ENCODE measurements at regions not wholly inside any gene's neighbourhood (a gene's known extent, or its start where the extent isn't known, plus 50 kb on each side); places are given as distances from the start of the nearest gene placed in this dataset.
"Not testable (repeated sequence)": the region's sequence is repeated elsewhere in the genome, so short reads cannot be mapped to it uniquely, and the experiment has no call there.

DNA sequence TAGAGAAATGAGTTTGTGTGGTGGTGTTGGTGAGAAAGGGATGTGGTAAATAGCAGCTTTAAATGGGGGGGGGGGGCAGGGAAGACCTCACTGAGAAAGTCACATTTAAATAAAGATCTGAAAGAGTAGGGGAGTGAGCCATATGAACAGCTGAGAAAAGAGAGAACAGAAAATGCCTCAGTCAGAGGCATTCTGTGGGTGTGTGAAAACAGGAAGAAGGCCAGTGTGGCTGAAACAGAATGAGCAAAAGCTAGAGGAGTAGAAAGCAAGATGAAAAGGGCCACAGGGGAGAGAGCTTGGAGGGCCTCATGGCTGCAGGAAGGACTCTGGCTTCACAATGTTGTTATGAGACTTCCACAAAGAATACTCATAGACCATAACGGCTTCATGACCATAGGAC lies 783.3 kb downstream of the ZPLD1 start:
- no peak for DNase-seq (ENCODE audit: low read depth)
- TF ChIP-seq MYC (IDR thresholded peaks at IDR 0.05; ENCODE audit: low read depth, low read length) (no peak), POLR2A (IDR thresholded peaks at IDR 0.05; ENCODE audit: extremely low read depth, insufficient read length) (no peak)
- TF ChIP-seq, protein P1, sequence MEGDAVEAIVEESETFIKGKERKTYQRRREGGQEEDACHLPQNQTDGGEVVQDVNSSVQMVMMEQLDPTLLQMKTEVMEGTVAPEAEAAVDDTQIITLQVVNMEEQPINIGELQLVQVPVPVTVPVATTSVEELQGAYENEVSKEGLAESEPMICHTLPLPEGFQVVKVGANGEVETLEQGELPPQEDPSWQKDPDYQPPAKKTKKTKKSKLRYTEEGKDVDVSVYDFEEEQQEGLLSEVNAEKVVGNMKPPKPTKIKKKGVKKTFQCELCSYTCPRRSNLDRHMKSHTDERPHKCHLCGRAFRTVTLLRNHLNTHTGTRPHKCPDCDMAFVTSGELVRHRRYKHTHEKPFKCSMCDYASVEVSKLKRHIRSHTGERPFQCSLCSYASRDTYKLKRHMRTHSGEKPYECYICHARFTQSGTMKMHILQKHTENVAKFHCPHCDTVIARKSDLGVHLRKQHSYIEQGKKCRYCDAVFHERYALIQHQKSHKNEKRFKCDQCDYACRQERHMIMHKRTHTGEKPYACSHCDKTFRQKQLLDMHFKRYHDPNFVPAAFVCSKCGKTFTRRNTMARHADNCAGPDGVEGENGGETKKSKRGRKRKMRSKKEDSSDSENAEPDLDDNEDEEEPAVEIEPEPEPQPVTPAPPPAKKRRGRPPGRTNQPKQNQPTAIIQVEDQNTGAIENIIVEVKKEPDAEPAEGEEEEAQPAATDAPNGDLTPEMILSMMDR (IDR thresholded peaks at IDR 0.05; ENCODE audit: low read depth, low read length) = no peak
- TF ChIP-seq, protein P2, sequence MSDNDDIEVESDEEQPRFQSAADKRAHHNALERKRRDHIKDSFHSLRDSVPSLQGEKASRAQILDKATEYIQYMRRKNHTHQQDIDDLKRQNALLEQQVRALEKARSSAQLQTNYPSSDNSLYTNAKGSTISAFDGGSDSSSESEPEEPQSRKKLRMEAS (IDR thresholded peaks at IDR 0.05; ENCODE audit: low read depth, low read length) = no peak
- no peak overlapping the region for H3K4me3 ChIP-seq (ENCODE audit: low read depth, low read length)

DNA sequence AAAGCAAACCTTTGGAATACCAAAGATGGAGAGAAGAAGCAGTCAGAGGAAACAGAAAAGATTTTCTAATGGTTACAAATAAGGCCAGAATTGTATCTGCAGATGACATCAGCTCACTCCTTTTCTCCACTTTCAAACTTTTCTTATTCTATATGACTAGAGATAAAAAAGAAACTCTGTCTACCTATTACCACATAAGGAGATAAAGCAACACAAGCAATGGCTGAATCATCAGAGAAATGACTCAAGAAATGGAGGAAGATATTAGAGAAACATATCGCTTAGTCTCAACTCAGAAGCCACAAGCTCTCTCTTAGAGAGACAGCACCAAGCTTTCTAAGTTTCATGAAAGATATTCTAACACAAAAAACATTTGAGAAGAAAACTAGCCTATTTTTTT lies 784.0 kb downstream of the ZPLD1 start:
- DNase-seq (ENCODE audit: low read depth) = no peak
- no peak overlapping the region for H3K4me3 ChIP-seq (ENCODE audit: low read depth, low read length)
- TF ChIP-seq MYC (IDR thresholded peaks at IDR 0.05; ENCODE audit: low read depth, low read length) = no peak
- TF ChIP-seq, protein P2 (IDR thresholded peaks at IDR 0.05; ENCODE audit: low read depth, low read length) = no peak
- no peak for TF ChIP-seq POLR2A (IDR thresholded peaks at IDR 0.05; ENCODE audit: extremely low read depth, insufficient read length)
- TF ChIP-seq, protein P1 (IDR thresholded peaks at IDR 0.05; ENCODE audit: low read depth, low read length) = no peak

DNA sequence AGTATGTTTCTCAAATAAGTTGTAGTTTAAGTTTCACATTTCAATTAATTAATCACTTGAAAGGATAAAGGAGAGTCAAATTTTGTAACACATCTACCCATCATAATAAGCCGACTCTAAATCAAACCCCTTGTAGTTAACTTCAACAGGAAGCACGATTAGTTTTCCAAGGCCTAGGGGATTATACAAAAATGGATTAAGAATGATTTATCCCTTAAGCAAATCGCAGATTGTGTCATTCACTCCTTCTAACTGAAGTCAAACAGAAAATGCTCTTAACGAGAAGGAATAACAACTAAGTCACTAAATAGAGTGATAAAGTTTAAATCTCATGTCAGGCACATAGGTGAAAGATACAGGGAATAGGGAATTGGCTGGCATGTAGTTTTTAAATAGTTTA lies 792.8 kb downstream of the ZPLD1 start:
- DNase-seq (ENCODE audit: low read depth) = no peak
- no peak for TF ChIP-seq MYC (IDR thresholded peaks at IDR 0.05; ENCODE audit: low read depth, low read length)
- no peak for TF ChIP-seq POLR2A (IDR thresholded peaks at IDR 0.05; ENCODE audit: extremely low read depth, insufficient read length)
- TF ChIP-seq, protein P2 (IDR thresholded peaks at IDR 0.05; ENCODE audit: low read depth, low read length) = no peak
- TF ChIP-seq, protein P1 (IDR thresholded peaks at IDR 0.05; ENCODE audit: low read depth, low read length) = no peak
- no peak overlapping the region for H3K4me3 ChIP-seq (ENCODE audit: low read depth, low read length)

DNA sequence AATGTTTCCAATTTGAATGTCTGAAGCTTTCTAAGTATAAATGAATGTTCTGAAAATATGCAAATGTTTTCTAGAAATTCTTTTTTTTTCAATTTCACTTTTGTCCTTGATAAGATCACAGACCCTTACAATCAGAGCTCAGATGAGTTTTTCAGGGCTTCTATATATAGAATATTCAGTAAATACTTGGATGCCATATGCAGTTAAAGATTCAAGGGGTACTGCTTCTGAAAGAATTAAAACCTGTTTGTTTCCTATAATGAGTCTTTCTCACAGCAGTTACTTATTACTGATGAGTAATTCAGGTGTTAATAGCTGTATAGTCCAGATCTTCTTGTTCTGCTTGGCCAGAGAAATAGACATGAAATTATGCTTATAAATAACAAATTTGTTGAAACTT lies 812.6 kb downstream of the ZPLD1 start:
- no peak for DNase-seq (ENCODE audit: low read depth)
- TF ChIP-seq, protein P2 (IDR thresholded peaks at IDR 0.05; ENCODE audit: low read depth, low read length) = no peak
- TF ChIP-seq POLR2A (IDR thresholded peaks at IDR 0.05; ENCODE audit: extremely low read depth, insufficient read length) = no peak
- TF ChIP-seq, protein P1 (IDR thresholded peaks at IDR 0.05; ENCODE audit: low read depth, low read length) = no peak
- no peak for TF ChIP-seq MYC (IDR thresholded peaks at IDR 0.05; ENCODE audit: low read depth, low read length)
- H3K4me3 ChIP-seq (ENCODE audit: low read depth, low read length) = no peak overlapping the region

DNA sequence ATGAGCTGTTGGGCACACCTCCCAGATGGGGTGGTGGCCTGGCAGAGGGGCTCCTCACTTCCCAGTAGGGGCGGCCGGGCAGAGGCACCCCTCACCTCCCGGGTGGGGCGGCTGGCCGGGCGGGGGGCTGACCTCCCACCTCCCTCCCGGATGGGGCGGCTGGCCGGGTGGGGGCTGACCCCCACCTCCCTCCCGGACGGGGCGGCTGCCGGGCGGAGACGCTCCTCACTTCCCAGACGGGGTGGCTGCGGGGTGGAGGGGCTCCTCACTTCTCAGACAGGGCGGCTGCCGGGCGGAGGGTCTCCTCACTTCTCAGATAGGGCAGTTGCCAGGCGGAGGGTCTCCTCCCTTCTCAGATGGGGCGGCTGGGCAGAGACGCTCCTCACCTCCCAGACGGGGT lies 820.0 kb downstream of the ZPLD1 start:
- H3K4me3 ChIP-seq (ENCODE audit: low read depth, low read length); DNase-seq (ENCODE audit: low read depth): not testable (repeated sequence)

DNA sequence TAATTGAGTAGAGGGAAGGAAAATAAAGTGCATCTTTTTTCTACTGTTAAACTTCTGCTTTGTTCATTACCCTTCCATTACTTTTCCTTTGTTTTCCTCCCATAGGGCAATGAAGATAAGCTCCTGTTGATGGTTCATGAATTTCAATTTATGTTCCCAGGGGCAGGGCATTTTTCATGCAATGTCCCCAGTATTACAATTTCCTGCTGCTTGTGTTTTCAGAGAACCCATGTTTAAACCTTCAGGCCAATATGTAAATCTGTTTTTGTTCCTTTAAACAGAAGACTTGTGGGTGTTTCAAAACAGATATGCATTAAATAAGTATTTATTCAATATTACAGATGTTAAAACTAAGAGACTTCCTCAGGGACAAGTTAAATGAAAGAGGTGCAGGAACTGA lies 834.5 kb downstream of the ZPLD1 start:
- TF ChIP-seq MYC (IDR thresholded peaks at IDR 0.05; ENCODE audit: low read depth, low read length) (no peak), POLR2A (IDR thresholded peaks at IDR 0.05; ENCODE audit: extremely low read depth, insufficient read length) (no peak)
- TF ChIP-seq, protein P2 (IDR thresholded peaks at IDR 0.05; ENCODE audit: low read depth, low read length) = no peak
- TF ChIP-seq, protein P1 (IDR thresholded peaks at IDR 0.05; ENCODE audit: low read depth, low read length) = no peak
- DNase-seq (ENCODE audit: low read depth) = no peak
- H3K4me3 ChIP-seq (ENCODE audit: low read depth, low read length) = no peak overlapping the region

Data from NB4 (cell line).